ENCODE measurements at regions not wholly inside any gene's neighbourhood (a gene's known extent, or its start where the extent isn't known, plus 50 kb on each side); places are given as distances from the start of the nearest gene placed in this dataset.

- Histone ChIP-seq H3K9ac (ENCODE audit: low read depth, low read length, poor library complexity, severe bottlenecking) (no peak overlapping the region), H3F3A (ENCODE audit: low read depth) (no peaks in the 10 kb centered on the region), H3K4me2 (ENCODE audit: low read depth, low read length, poor library complexity, severe bottlenecking) (no peak overlapping the region), H2AFZ (ENCODE audit: low read length) (no peak overlapping the region), H4K20me1 (ENCODE audit: insufficient read depth, low read length, poor library complexity, severe bottlenecking) (no peaks in the 10 kb centered on the region), H3K4me1 (ENCODE audit: insufficient read depth, low read length, poor library complexity, severe bottlenecking) (no peaks in the 10 kb centered on the region), H3K79me2 (ENCODE audit: insufficient read depth, low read length) (no peaks in the 10 kb centered on the region), H3K9me2 (replicated peaks; ENCODE audit: low read depth, low read length) (no peaks in the 10 kb centered on the region), H3K27me3 (ENCODE audit: insufficient read depth, low read length, poor library complexity, severe bottlenecking) (no peaks in the 10 kb centered on the region), H3K36me3 (ENCODE audit: insufficient read depth, low read length) (0 out of 2 replicates have a peak, but pooled peaks cover 5% of the 10 kb centered on the region), H3K9me3 (ENCODE audit: insufficient read depth, low read depth, low read length) (no peaks in the 10 kb centered on the region), H3K4me3 (ENCODE audit: low read length, poor library complexity, severe bottlenecking) (no peak overlapping the region)
- TF ChIP-seq CTCF (conservative IDR thresholded peaks at IDR 0.05; ENCODE audit: low read length): no peak
- TF ChIP-seq EZH2phosphoT487 (IDR thresholded peaks at IDR 0.05; ENCODE audit: borderline replicate concordance): no peak
Measured at GRCh38 chr9:3628239-3628638, 102.4 kb upstream of the RFX3 start.

- no peaks in the 10 kb centered on the region for H3K9me2 ChIP-seq (replicated peaks; ENCODE audit: low read depth, low read length)
- no peaks in the 10 kb centered on the region for H3K36me3 ChIP-seq (ENCODE audit: insufficient read depth, low read length)
- H3K4me1 ChIP-seq (ENCODE audit: insufficient read depth, low read length, poor library complexity, severe bottlenecking): no peaks in the 10 kb centered on the region
- H3K27me3 ChIP-seq (ENCODE audit: insufficient read depth, low read length, poor library complexity, severe bottlenecking): no peaks in the 10 kb centered on the region
- H3K9me3 ChIP-seq (ENCODE audit: insufficient read depth, low read depth, low read length): peaks cover 7% of the 10 kb centered on the region; the same call in 1 of the 2 replicates
- no peak overlapping the region for H2AFZ ChIP-seq (ENCODE audit: low read length)
- H3F3A ChIP-seq (ENCODE audit: low read depth): no peaks in the 10 kb centered on the region
- TF ChIP-seq EZH2phosphoT487 (IDR thresholded peaks at IDR 0.05; ENCODE audit: borderline replicate concordance) (no peak), CTCF (conservative IDR thresholded peaks at IDR 0.05; ENCODE audit: low read length) (no peak)
- no peaks in the 10 kb centered on the region for H3K79me2 ChIP-seq (ENCODE audit: insufficient read depth, low read length)
- no peak overlapping the region for H3K4me2 ChIP-seq (ENCODE audit: low read depth, low read length, poor library complexity, severe bottlenecking)
- no peak overlapping the region for H3K9ac ChIP-seq (ENCODE audit: low read depth, low read length, poor library complexity, severe bottlenecking)
- no peak overlapping the region for H3K4me3 ChIP-seq (ENCODE audit: low read length, poor library complexity, severe bottlenecking)
- no peaks in the 10 kb centered on the region for H4K20me1 ChIP-seq (ENCODE audit: insufficient read depth, low read length, poor library complexity, severe bottlenecking)
Measured at GRCh38 chr9:3608011-3608410, 82.2 kb upstream of the RFX3 start.

- no peaks in the 10 kb centered on the region for H3K79me2 ChIP-seq (ENCODE audit: insufficient read depth, low read length)
- no peaks in the 10 kb centered on the region for H3F3A ChIP-seq (ENCODE audit: low read depth)
- H3K27me3 ChIP-seq (ENCODE audit: insufficient read depth, low read length, poor library complexity, severe bottlenecking): no peaks in the 10 kb centered on the region
- H2AFZ ChIP-seq (ENCODE audit: low read length): no peak overlapping the region
- no peaks in the 10 kb centered on the region for H3K36me3 ChIP-seq (ENCODE audit: insufficient read depth, low read length)
- H3K4me3 ChIP-seq (ENCODE audit: low read length, poor library complexity, severe bottlenecking): no peak overlapping the region
- no peaks in the 10 kb centered on the region for H3K9me2 ChIP-seq (replicated peaks; ENCODE audit: low read depth, low read length)
- no peaks in the 10 kb centered on the region for H3K9me3 ChIP-seq (ENCODE audit: insufficient read depth, low read depth, low read length)
- no peaks in the 10 kb centered on the region for H3K4me1 ChIP-seq (ENCODE audit: insufficient read depth, low read length, poor library complexity, severe bottlenecking)
- no peaks in the 10 kb centered on the region for H4K20me1 ChIP-seq (ENCODE audit: insufficient read depth, low read length, poor library complexity, severe bottlenecking)
- no peak overlapping the region for H3K9ac ChIP-seq (ENCODE audit: low read depth, low read length, poor library complexity, severe bottlenecking)
- no peak overlapping the region for H3K4me2 ChIP-seq (ENCODE audit: low read depth, low read length, poor library complexity, severe bottlenecking)
- TF ChIP-seq EZH2phosphoT487 (IDR thresholded peaks at IDR 0.05; ENCODE audit: borderline replicate concordance) (no peak), CTCF (conservative IDR thresholded peaks at IDR 0.05; ENCODE audit: low read length) (no peak)
Measured at GRCh38 chr9:3600672-3601071, 74.9 kb upstream of the RFX3 start.

Measured in Loucy (cell line).